Activated CD4-positive, alpha-beta memory T cell treated with anti-CD3 and anti-CD28 coated beads for 36 hours (primary cell): ENCODE measurements at regions not wholly inside any gene's neighbourhood (a gene's known extent, or its start where the extent isn't known, plus 50 kb on each side); places are given as distances from the start of the nearest gene placed in this dataset.
"Not testable (repeated sequence)": the region's sequence is repeated elsewhere in the genome, so short reads cannot be mapped to it uniquely, and the experiment has no call there.

Experiments used
- CTCF ChIA-PET: fragments of 350-600 bp; sonication (Branson Sonifier 250); formaldehyde crosslinking; loops from one replicate; lab custom pipeline; 2021; ENCODE audit warnings: antibody characterized with exemption, inconsistent platforms; lab: Charles Lee
- POLR2A ChIA-PET: fragments of 350-600 bp; sonication (Branson Sonifier 250); formaldehyde crosslinking; loops from one replicate; lab custom pipeline; 2021; ENCODE audit warnings: antibody characterized with exemption; lab: Charles Lee
- DNase-seq: peaks from one replicate; pipeline ENCODE4 v3.0.0-alpha.2; 2020
- H3K27ac Mint-ChIP-seq: one replicate; pipeline ENCODE4 v1.8.0; 2021; ENCODE audit warnings: mixed read lengths
- H3K27me3 Mint-ChIP-seq: one replicate; pipeline ENCODE4 v1.8.0; 2021; ENCODE audit warnings: mixed read lengths
- H3K36me3 Mint-ChIP-seq: one replicate; pipeline ENCODE4 v1.8.0; 2021; ENCODE audit warnings: mixed read lengths
- H3K4me1 Mint-ChIP-seq: one replicate; pipeline ENCODE4 v1.8.0; 2021; ENCODE audit warnings: low read depth, mixed read lengths
- H3K4me3 Mint-ChIP-seq: one replicate; pipeline ENCODE4 v1.8.0; 2021; ENCODE audit warnings: mild to moderate bottlenecking, mixed read lengths
- H3K9me3 Mint-ChIP-seq: one replicate; pipeline ENCODE4 v1.8.0; 2021; ENCODE audit warnings: mixed read lengths
- intact Hi-C: fragments of 100-400 bp; cut with micrococcal nuclease; formaldehyde crosslinking; loops from one replicate; pipeline ENCODE4 v1.15.1; 2023

GRCh38 chr4:30525662-30526315 is 194.4 kb upstream of the PCDH7 start:
- DNase-seq: no peak
- no peaks in the 10 kb centered on the region for H3K36me3 Mint-ChIP-seq
- H3K27ac Mint-ChIP-seq: no peak overlapping the region
- H3K27me3 Mint-ChIP-seq: no peaks in the 10 kb centered on the region
- H3K4me1 Mint-ChIP-seq: no peaks in the 10 kb centered on the region
- no peak overlapping the region for H3K4me3 Mint-ChIP-seq
- H3K9me3 Mint-ChIP-seq: peaks cover 12% of the 10 kb centered on the region
- ChIA-PET POLR2A (no interaction called here), CTCF (no interaction called here)
- intact Hi-C loops: no loop called here

- no peaks in the 10 kb centered on the region for H3K36me3 Mint-ChIP-seq
- DNase-seq: no peak
- no peaks in the 10 kb centered on the region for H3K27me3 Mint-ChIP-seq
- ChIA-PET POLR2A (no interaction called here), CTCF (no interaction called here)
- H3K27ac Mint-ChIP-seq: no peak overlapping the region
- intact Hi-C loops: no loop called here
- peaks cover 19% of the 10 kb centered on the region for H3K9me3 Mint-ChIP-seq
- H3K4me3 Mint-ChIP-seq: no peak overlapping the region
- H3K4me1 Mint-ChIP-seq: no peaks in the 10 kb centered on the region
These were observed 184.9 kb upstream of the PCDH7 start for GRCh38 chr4:30535255-30535654.

GRCh38 chr4:30536231-30536630 is 183.9 kb upstream of the PCDH7 start:
- POLR2A ChIA-PET: no interaction called here
- Mint-ChIP-seq H3K36me3 (no peaks in the 10 kb centered on the region), H3K9me3 (peaks cover 24% of the 10 kb centered on the region), H3K27ac (no peak overlapping the region), H3K4me3 (no peak overlapping the region), H3K4me1 (no peaks in the 10 kb centered on the region), H3K27me3 (no peaks in the 10 kb centered on the region)
- CTCF ChIA-PET: no interaction called here
- intact Hi-C loops: no loop called here
- DNase-seq: no peak

GRCh38 chr4:30537456-30537855 is 182.7 kb upstream of the PCDH7 start:
- no peaks in the 10 kb centered on the region for H3K27me3 Mint-ChIP-seq
- intact Hi-C loops: no loop called here
- no peaks in the 10 kb centered on the region for H3K4me1 Mint-ChIP-seq
- H3K27ac Mint-ChIP-seq: no peak overlapping the region
- no peak overlapping the region for H3K4me3 Mint-ChIP-seq
- POLR2A ChIA-PET: no interaction called here
- peaks cover 22% of the 10 kb centered on the region for H3K9me3 Mint-ChIP-seq
- DNase-seq: no peak
- CTCF ChIA-PET: no interaction called here
- no peaks in the 10 kb centered on the region for H3K36me3 Mint-ChIP-seq

GRCh38 chr4:30538794-30539193 is 181.4 kb upstream of the PCDH7 start:
- no peak overlapping the region for H3K27ac Mint-ChIP-seq
- intact Hi-C loops: no loop called here
- ChIA-PET CTCF (no interaction called here), POLR2A (no interaction called here)
- no peaks in the 10 kb centered on the region for H3K4me1 Mint-ChIP-seq
- no peaks in the 10 kb centered on the region for H3K27me3 Mint-ChIP-seq
- H3K9me3 Mint-ChIP-seq: peaks cover 17% of the 10 kb centered on the region
- DNase-seq: no peak
- no peaks in the 10 kb centered on the region for H3K36me3 Mint-ChIP-seq
- no peak overlapping the region for H3K4me3 Mint-ChIP-seq

- CTCF ChIA-PET: no interaction called here
- H3K36me3 Mint-ChIP-seq: no peaks in the 10 kb centered on the region
These were observed 177.1 kb upstream of the PCDH7 start for GRCh38 chr4:30543057-30543456.

GRCh38 chr4:30553151-30553550 is 167.0 kb upstream of the PCDH7 start:
- Mint-ChIP-seq H3K4me3 (no peak overlapping the region), H3K36me3 (no peaks in the 10 kb centered on the region), H3K9me3 (peaks cover 4% of the 10 kb centered on the region), H3K27ac (no peak overlapping the region), H3K27me3 (no peaks in the 10 kb centered on the region), H3K4me1 (no peaks in the 10 kb centered on the region)
- DNase-seq: no peak
- intact Hi-C loops: no loop called here
- POLR2A ChIA-PET: no interaction called here
- CTCF ChIA-PET: no interaction called here

More at GRCh38 chr4:30543057-30543456, 177.1 kb upstream of the PCDH7 start:
- intact Hi-C loops: no loop called here
- H3K9me3 Mint-ChIP-seq: peaks cover 17% of the 10 kb centered on the region
- H3K27me3 Mint-ChIP-seq: no peaks in the 10 kb centered on the region
- no peaks in the 10 kb centered on the region for H3K4me1 Mint-ChIP-seq
- POLR2A ChIA-PET: no interaction called here
- no peak overlapping the region for H3K4me3 Mint-ChIP-seq
- no peak for DNase-seq
- no peak overlapping the region for H3K27ac Mint-ChIP-seq

- ChIA-PET POLR2A (no interaction called here), CTCF (no interaction called here)
- H3K4me1 Mint-ChIP-seq: no peaks in the 10 kb centered on the region
- H3K27me3 Mint-ChIP-seq: no peaks in the 10 kb centered on the region
- DNase-seq: no peak
- H3K27ac Mint-ChIP-seq: no peak overlapping the region
- no peak overlapping the region for H3K4me3 Mint-ChIP-seq
- peaks cover 5% of the 10 kb centered on the region for H3K9me3 Mint-ChIP-seq
- intact Hi-C loops: no loop called here
- H3K36me3 Mint-ChIP-seq: no peaks in the 10 kb centered on the region
These were observed 166.5 kb upstream of the PCDH7 start for GRCh38 chr4:30553706-30554105.

GRCh38 chr4:30555775-30556174 is 164.4 kb upstream of the PCDH7 start:
- Mint-ChIP-seq H3K27ac (no peak overlapping the region), H3K36me3 (no peaks in the 10 kb centered on the region), H3K27me3 (no peaks in the 10 kb centered on the region), H3K9me3 (peaks cover 7% of the 10 kb centered on the region), H3K4me1 (no peaks in the 10 kb centered on the region), H3K4me3 (no peak overlapping the region)
- CTCF ChIA-PET: no interaction called here
- intact Hi-C loops: no loop called here
- no peak for DNase-seq
- POLR2A ChIA-PET: no interaction called here

GRCh38 chr4:30559481-30559880 is 160.7 kb upstream of the PCDH7 start:
- POLR2A ChIA-PET: no interaction called here
- no peaks in the 10 kb centered on the region for H3K36me3 Mint-ChIP-seq
- DNase-seq: no peak

GRCh38 chr4:30586850-30587249 is 133.3 kb upstream of the PCDH7 start:
- Mint-ChIP-seq H3K27me3 (no peaks in the 10 kb centered on the region), H3K4me1 (no peaks in the 10 kb centered on the region), H3K9me3 (peaks cover 11% of the 10 kb centered on the region), H3K27ac (no peak overlapping the region), H3K4me3 (no peak overlapping the region), H3K36me3 (no peaks in the 10 kb centered on the region)
- no peak for DNase-seq
- ChIA-PET CTCF (no interaction called here), POLR2A (no interaction called here)
- intact Hi-C loops: no loop called here

More at GRCh38 chr4:30559481-30559880, 160.7 kb upstream of the PCDH7 start:
- CTCF ChIA-PET: no interaction called here
- Mint-ChIP-seq H3K27me3 (no peaks in the 10 kb centered on the region), H3K4me1 (no peaks in the 10 kb centered on the region), H3K4me3 (no peak overlapping the region), H3K9me3 (peaks cover 23% of the 10 kb centered on the region), H3K27ac (no peak overlapping the region)
- intact Hi-C loops: no loop called here

GRCh38 chr4:30589669-30590068 is 130.5 kb upstream of the PCDH7 start:
- H3K9me3 Mint-ChIP-seq, CTCF ChIA-PET, H3K27me3 Mint-ChIP-seq, H3K4me3 Mint-ChIP-seq, intact Hi-C loops, H3K27ac Mint-ChIP-seq, H3K36me3 Mint-ChIP-seq, POLR2A ChIA-PET, H3K4me1 Mint-ChIP-seq, DNase-seq: not testable (repeated sequence)

GRCh38 chr4:30600246-30601017 is 119.7 kb upstream of the PCDH7 start:
- Mint-ChIP-seq H3K36me3 (no peaks in the 10 kb centered on the region), H3K27ac (no peak overlapping the region), H3K4me3 (no peak overlapping the region), H3K4me1 (no peaks in the 10 kb centered on the region), H3K27me3 (no peaks in the 10 kb centered on the region), H3K9me3 (peaks cover 9% of the 10 kb centered on the region)
- intact Hi-C loops: no loop called here
- ChIA-PET POLR2A (no interaction called here), CTCF (no interaction called here)
- no peak for DNase-seq
